Epithelial cell of esophagus (primary cell): ENCODE measurements at regions not wholly inside any gene's neighbourhood (a gene's known extent, or its start where the extent isn't known, plus 50 kb on each side); places are given as distances from the start of the nearest gene placed in this dataset.
"Not testable (repeated sequence)": the region's sequence is repeated elsewhere in the genome, so short reads cannot be mapped to it uniquely, and the experiment has no call there.

Source experiments
- DNase-seq: peaks from one replicate; pipeline ENCODE4 v3.0.0; 2010; ENCODE audit warnings: low read depth
- H3K4me3 ChIP-seq: 2 replicates; pipeline ENCODE4 v1.5.1; 2011; ENCODE audit warnings: mild to moderate bottlenecking, low read length, control low read depth
- TF ChIP-seq, protein P1 (sequence below): IDR thresholded peaks from 2 replicates; pipeline ENCODE4 v1.5.1; 2011; ENCODE audit warnings: low read depth, mild to moderate bottlenecking, low read length, control low read depth, inconsistent platforms; ENCODE audit not compliant: insufficient read depth; ENCODE audit errors: missing control alignments

DNA sequence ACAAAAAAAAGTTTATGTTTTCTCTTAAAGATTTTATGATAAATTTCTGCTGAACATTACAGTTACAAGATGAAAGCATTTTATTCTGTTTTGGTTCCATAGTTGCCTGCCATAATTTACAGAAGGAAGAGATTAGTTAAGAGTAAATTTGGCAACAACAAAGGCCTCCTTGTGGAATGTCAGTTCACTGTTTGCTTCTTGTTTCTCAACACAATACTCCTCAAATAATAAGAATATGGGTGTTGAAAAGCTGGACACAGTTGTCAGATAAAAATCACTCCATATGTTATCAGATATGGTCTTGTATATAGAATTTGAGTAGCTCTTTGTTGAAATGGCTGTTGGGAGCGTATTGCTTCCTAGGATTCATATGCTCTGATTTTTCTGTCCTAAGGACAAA, 359.5 kb downstream of the CPS1 start:
- TF ChIP-seq, protein P1, sequence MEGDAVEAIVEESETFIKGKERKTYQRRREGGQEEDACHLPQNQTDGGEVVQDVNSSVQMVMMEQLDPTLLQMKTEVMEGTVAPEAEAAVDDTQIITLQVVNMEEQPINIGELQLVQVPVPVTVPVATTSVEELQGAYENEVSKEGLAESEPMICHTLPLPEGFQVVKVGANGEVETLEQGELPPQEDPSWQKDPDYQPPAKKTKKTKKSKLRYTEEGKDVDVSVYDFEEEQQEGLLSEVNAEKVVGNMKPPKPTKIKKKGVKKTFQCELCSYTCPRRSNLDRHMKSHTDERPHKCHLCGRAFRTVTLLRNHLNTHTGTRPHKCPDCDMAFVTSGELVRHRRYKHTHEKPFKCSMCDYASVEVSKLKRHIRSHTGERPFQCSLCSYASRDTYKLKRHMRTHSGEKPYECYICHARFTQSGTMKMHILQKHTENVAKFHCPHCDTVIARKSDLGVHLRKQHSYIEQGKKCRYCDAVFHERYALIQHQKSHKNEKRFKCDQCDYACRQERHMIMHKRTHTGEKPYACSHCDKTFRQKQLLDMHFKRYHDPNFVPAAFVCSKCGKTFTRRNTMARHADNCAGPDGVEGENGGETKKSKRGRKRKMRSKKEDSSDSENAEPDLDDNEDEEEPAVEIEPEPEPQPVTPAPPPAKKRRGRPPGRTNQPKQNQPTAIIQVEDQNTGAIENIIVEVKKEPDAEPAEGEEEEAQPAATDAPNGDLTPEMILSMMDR: no peak
- DNase-seq: no peak
- H3K4me3 ChIP-seq: no peak overlapping the region

DNA sequence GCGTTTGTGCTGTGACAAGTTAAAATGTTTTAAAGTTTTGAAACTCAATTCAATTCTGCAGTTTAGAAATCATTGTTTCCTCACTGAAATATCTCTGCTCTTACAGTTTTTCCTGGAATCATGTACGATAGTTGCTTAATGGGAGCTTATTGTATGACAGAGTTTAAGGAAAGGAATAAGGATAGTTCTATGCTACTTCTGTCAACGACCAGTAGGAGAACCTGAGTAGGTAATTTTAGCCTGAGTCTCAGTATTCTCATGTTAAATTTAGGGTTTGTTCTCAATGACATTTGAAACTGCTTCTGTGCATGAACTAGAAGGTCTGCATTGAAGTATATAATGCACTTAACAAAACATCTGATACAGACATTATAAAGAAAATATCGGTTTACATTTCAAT, 361.1 kb downstream of the CPS1 start:
- DNase-seq: no peak
- H3K4me3 ChIP-seq: no peak overlapping the region
- TF ChIP-seq, protein P1: no peak

DNA sequence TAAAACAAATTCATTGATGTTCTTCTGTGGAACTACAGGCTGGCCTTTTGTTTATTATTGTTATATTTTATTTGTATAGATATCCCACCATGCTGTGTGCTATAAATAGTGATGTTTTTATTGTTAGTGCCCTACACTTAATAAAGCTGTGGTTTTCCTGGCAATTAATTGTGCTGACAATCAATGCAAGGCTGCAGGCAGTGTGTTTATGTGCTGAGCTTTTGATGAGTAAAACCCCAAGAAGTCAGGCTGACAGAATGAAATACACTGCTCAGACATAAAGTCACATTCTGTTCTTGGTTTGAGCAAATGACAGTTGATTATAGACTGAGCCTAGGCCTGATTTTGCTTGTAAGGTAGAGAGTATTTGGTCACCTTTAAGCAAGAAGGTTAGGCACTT, 362.7 kb downstream of the CPS1 start:
- H3K4me3 ChIP-seq: no peak overlapping the region
- TF ChIP-seq, protein P1: no peak
- DNase-seq: no peak

DNA sequence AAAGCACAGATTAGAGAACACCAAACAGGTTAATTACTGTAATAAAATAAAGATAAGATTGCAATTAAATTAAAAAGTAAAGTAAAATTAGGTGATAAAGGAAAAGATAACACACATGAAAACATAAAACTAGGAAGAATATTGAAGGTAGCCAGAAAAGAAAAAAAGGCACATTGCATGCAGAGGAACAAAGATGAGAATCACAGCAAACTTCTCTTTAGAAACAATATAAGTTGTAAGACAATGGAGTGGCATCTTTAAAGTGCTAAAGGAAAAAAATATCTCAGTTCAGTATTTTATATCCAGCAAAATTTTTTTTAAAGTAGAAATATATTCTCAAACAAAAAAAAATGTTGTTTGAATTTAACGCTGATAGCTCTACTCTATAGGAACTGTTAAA, 366.0 kb downstream of the CPS1 start:
- DNase-seq: no peak
- TF ChIP-seq, protein P1: no peak
- H3K4me3 ChIP-seq: no peak overlapping the region

DNA sequence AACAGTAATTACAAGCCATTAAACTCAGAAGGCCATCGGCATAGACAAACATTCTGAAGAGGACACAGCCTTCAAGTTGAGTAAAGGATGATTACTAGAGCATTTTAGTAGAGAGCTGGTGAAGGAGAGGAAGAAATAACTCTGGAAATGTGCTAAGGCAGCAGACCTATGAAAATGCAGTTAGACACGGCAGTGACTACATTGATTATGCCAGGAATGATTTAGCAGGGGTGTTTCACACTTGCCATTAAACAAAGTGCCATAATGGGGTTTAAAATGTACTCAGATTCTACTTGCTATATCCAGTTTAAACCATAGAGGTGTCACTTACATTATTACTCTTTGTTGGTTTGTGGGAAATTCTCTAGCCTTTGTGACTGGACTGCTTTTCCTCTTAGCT, 372.3 kb downstream of the CPS1 start:
- DNase-seq: no peak

DNA sequence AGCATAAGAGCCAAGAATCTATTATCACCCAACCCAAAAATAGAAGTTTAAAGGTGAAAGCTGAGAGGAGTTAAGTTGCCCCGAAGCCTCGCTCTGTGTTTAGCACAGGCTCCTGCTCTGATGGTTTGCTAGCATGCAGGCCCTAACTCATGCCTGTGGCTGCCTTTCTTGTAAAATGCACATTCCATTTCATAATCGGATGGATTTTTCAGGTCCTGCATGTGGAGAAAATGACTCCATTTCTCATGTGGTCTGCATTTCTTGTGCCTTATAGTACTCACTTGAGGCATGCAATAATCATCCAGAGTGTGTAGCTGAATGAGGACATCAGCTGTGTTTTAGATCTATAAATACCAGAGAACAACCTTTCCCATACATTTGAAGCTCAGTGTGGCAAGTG, 381.8 kb downstream of the CPS1 start:
- TF ChIP-seq, protein P1: no peak
- no peak overlapping the region for H3K4me3 ChIP-seq
- no peak for DNase-seq

More for the DNA sequence above, 372.3 kb downstream of the CPS1 start:
- no peak overlapping the region for H3K4me3 ChIP-seq
- TF ChIP-seq, protein P1: no peak

DNA sequence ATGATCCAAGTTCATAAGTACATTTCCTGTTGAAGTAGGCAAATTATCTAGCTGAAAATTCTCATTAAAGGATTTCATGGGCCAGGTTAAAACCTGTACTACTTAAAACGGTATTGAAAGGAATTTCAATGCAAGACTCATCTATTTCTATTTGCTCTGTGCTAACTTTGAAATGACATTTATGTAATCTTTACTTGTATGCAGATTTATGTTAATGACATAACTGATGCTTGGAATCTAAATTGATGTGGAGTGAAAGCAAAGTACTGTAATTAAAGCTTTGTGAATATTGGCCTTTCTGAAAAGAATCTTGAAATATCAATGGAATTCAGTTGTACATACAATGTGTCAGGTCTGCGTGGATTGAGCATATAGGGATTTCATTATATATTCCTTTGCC, 390.0 kb downstream of the CPS1 start:
- H3K4me3 ChIP-seq: no peak overlapping the region
- no peak for DNase-seq
- TF ChIP-seq, protein P1: no peak

DNA sequence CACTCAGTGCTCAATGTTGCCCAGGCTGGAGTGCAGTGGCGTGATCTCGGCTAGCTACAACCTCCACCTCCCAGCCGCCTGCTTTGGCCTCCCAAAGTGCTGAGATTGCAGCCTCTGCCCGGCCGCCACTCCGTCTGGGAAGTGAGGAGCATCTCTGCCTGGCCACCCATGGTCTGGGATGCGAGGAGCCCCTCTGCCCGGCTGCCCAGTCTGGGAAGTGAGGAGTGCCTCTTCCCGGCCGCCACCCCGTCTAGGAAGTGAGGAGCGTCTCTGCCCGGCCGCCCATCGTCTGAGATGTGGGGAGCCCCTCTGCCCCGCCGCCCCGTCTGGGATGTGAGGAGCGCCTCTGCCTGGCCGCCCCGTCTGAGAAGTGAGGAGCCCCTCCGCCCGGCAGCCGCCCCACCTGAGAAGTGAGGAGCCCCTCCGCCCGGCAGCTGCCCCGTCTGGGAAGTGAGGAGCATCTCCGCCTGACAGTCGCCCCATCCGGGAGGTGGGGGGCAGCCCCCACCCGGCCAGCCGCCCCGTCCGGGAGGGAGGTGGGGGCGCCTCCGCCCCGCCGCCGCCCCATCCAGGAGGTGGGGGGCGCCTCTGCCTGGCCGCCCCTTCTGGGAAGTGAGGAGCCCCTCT, 394.1 kb downstream of the CPS1 start:
- not testable (repeated sequence) for H3K4me3 ChIP-seq, DNase-seq
